ENCODE measurements at regions not wholly inside any gene's neighbourhood (a gene's known extent, or its start where the extent isn't known, plus 50 kb on each side); places are given as distances from the start of the nearest gene placed in this dataset.

DNA sequence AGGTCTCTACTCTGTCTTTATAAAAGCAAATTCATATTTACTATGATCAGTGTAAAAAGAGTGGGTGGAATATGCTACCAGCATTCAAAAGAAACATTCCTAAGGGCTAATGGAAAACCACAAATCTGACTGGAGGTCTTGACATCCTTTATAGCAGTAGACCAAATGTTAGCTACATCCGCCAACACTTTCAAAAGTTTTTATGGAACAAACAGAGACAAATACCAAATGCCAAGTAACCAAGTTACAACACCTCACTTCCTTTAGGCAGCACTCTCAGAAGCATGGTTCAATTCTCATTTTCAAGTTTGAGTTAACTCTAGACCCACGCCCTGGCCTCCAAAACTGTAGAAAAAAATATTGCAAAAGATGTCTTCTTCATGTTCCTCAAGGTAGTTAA, 78.3 kb upstream of the SETBP1 start (continued):
- TF ChIP-seq, protein P1, sequence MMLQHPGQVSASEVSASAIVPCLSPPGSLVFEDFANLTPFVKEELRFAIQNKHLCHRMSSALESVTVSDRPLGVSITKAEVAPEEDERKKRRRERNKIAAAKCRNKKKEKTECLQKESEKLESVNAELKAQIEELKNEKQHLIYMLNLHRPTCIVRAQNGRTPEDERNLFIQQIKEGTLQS (IDR thresholded peaks at IDR 0.05) = no peak
- TF ChIP-seq SP1 (IDR thresholded peaks at IDR 0.05; ENCODE audit: low read depth) (no peak), POLR2AphosphoS5 (IDR thresholded peaks at IDR 0.05; ENCODE audit: low read depth, low read length) (no peak), YY1 (IDR thresholded peaks at IDR 0.05; ENCODE audit: extremely low read depth, insufficient replicate concordance, low read depth, low read length) (no peak), SRF (IDR thresholded peaks at IDR 0.05; ENCODE audit: low read depth) (no peak), RAD21 (IDR thresholded peaks at IDR 0.05; ENCODE audit: low read depth) (no peak), EZH2phosphoT487 (IDR thresholded peaks at IDR 0.05; ENCODE audit: borderline replicate concordance) (no peak)

DNA sequence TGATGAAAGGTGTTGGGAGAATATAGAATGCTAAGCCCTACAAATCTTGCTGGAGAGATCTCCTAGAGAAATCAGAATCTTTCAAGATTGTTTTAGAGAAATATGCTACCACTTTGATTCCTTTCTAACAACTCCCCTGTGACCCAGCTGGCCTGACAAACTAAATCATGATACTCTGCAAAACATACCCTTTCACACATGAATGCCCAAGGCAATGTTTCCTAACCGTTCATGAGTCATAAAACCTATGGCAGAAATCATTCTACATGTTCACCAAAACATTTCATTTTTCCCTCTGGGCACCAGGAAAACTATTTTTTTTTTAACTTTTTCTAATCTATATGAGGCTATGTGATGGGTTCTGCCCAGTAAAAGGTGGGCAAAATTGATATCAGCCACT, 77.8 kb upstream of the SETBP1 start:
- ChIA-PET RAD21 (ENCODE audit: low non-redundant PET in 1 of 2, low total read pairs in 2 of 2, uncharacterized antibody in 2 of 2, unreplicated experiment in 2 of 2) (no interaction called here), POLR2A (no interaction called here), CTCF (no interaction called here)
- no peak overlapping the region for H2AFZ ChIP-seq (ENCODE audit: low read depth, low read length, poor library complexity, severe bottlenecking)
- H3K27me3 ChIP-seq (ENCODE audit: insufficient read depth, low read length) = no peaks in the 10 kb centered on the region
- TF ChIP-seq CBX3 (IDR thresholded peaks at IDR 0.05; ENCODE audit: low read depth) = no peak
- TF ChIP-seq EZH2phosphoT487 (IDR thresholded peaks at IDR 0.05; ENCODE audit: borderline replicate concordance) = no peak
- TF ChIP-seq ZNF274 (IDR thresholded peaks at IDR 0.05; ENCODE audit: low read depth, low read length) = no peak
- intact Hi-C loops (cut with micrococcal nuclease) = no loop called here
- H3K9me2 ChIP-seq (ENCODE audit: insufficient read depth) = no peaks in the 10 kb centered on the region
- H3K4me2 ChIP-seq (ENCODE audit: low read length) = no peak overlapping the region
- no peak overlapping the region for H3K9ac ChIP-seq (ENCODE audit: low read length)
- no peak overlapping the region for H3K4me3 ChIP-seq (replicated peaks in 1 of 2; ENCODE audit: low read depth in 1 of 2, low read length in 2 of 2)
- BruUV-seq (replicated peaks) = no TSS peak
- H3K9me3 ChIP-seq (ENCODE audit: control insufficient read depth in 1 of 2, insufficient read depth in 1 of 2, low read depth in 1 of 2, low read length in 2 of 2) = peaks cover 0 to 13% of the 10 kb centered on the region in 2 experiments; a peak in 2 of 4 replicates
- ATAC-seq (no peak), DNase-seq (ENCODE audit: low read depth, low spot score) (no peak)
- H4K20me1 ChIP-seq (ENCODE audit: insufficient read depth) = no peaks in the 10 kb centered on the region
- no peaks in the 10 kb centered on the region for H3K79me2 ChIP-seq (ENCODE audit: insufficient read depth, low read length)
- H3K27ac ChIP-seq (ENCODE audit: low read depth, low read length) = no peak overlapping the region
- no peaks in the 10 kb centered on the region for H3K36me3 ChIP-seq (ENCODE audit: control insufficient read depth in 1 of 2, insufficient read depth in 2 of 2, low read length in 2 of 2)
- no peaks in the 10 kb centered on the region for H3K4me1 ChIP-seq (ENCODE audit: control insufficient read depth in 1 of 2, insufficient read depth in 2 of 2, low read length in 2 of 2)

Measured in HCT116 (cell line).